SK-N-SH (cell line): ENCODE measurements at regions not wholly inside any gene's neighbourhood (a gene's known extent, or its start where the extent isn't known, plus 50 kb on each side); places are given as distances from the start of the nearest gene placed in this dataset.

ENCODE experiments used
- CTCF ChIP-seq: fragments of 200-600 bp; sonication (generic); IDR thresholded peaks from 2 replicates; pipeline ENCODE4 v1.6.1; 2017; ENCODE audit warnings: antibody characterized with exemption, mild to moderate bottlenecking, moderate library complexity
- EP300 ChIP-seq, 2 experiments: IDR thresholded peaks; 2 replicates each; pipeline versions ENCODE4 v1.4.0 to v1.6.1; 2012; ENCODE audit warnings: borderline replicate concordance in 1 of 2, low read depth in 1 of 2, low read length in 1 of 2
- EZH2phosphoT487 ChIP-seq: fragments of 200-600 bp; sonication (generic); IDR thresholded peaks from 2 replicates; pipeline ENCODE4 v1.6.1; 2017; ENCODE audit warnings: low read depth, mixed run types, mild to moderate bottlenecking, antibody characterized with exemption, moderate library complexity, borderline replicate concordance
- MAX ChIP-seq: IDR thresholded peaks from 2 replicates; pipeline ENCODE4 v1.4.0; 2012; ENCODE audit warnings: low read depth
- PBX3 ChIP-seq: IDR thresholded peaks from 2 replicates; pipeline ENCODE4; 2012
- RCOR1 ChIP-seq: fragments of 150-350 bp; IDR thresholded peaks from 2 replicates; pipeline ENCODE4 v1.6.1; 2017; ENCODE audit warnings: antibody characterized with exemption, low read length
- REST ChIP-seq: IDR thresholded peaks from 2 replicates; pipeline ENCODE4 v1.6.1; 2012; ENCODE audit warnings: mild to moderate bottlenecking, low read depth, low read length, moderate library complexity
- SMC3 ChIP-seq: IDR thresholded peaks from 2 replicates; pipeline ENCODE4 v1.6.1; 2012; ENCODE audit warnings: low read depth, low read length, improper control_type of control experiment
- TAF1 ChIP-seq: IDR thresholded peaks from 2 replicates; pipeline ENCODE4 v1.6.1; 2012; ENCODE audit warnings: low read depth, mild to moderate bottlenecking, low read length, moderate library complexity, borderline replicate concordance

DNA sequence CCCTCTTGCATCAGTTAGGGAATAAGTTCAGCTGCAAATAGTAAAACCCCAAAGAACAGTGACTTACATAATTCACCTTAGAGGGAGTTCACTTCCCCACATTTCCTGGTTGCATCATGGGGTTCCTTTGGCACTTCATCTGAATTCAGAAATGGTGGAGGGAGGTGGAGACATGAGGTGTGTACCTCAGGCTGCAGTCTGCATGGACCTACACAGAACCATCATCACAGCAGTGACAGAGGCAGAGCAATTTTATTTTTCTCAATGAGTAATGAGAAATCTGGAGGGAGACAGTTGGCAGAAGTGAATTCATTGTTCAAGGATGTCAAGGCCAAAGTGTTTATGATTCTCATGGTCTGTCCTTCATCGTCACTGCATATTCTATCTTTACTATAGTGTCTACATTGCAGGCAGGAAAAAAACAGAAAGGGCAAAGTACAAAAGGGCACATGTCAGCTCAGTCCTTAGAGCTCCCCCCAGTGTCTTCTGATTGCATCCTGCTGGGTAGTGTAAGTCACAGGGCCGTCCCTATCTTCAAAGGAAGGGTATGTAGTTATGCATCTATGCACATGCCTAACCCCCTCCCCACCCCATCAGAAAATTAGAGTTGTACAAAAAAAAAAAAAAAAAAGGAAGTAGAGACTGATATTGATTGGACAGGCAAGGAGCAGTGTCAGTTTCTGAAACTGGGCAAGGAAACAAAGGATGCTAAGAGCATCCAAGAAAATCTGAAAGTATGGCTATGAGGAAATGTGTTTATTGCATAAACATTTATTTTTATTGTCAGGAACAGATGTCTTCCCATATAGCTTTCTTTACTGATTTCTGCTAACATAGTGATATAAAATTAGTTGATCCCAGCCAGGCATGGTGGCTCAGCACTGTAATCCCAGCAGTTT, 132.7 kb upstream of the APC start:
- TF ChIP-seq CTCF (no peak), EP300 (IDR thresholded peaks at IDR 0.05; ENCODE audit: borderline replicate concordance in 1 of 2, low read depth in 1 of 2, low read length in 1 of 2) (no peak), RCOR1 (no peak), MAX (no peak), TAF1 (no peak), REST (no peak), EZH2phosphoT487 (no peak), SMC3 (peak; percentile 10; the same call in 1 of the 2 replicates), PBX3 (no peak)
